SU-DHL-6 (cell line): ENCODE measurements at regions not wholly inside any gene's neighbourhood (a gene's known extent, or its start where the extent isn't known, plus 50 kb on each side); places are given as distances from the start of the nearest gene placed in this dataset.

Experiments used
- H2AFZ ChIP-seq: fragments of 200-600 bp; sonication (generic); 2 replicates; pipeline ENCODE4 v1.6.1; 2014; ENCODE audit warnings: low read depth, mild to moderate bottlenecking, moderate library complexity, mixed read lengths, antibody characterized with exemption, low read length; ENCODE audit not compliant: severe bottlenecking
- H3F3A ChIP-seq: fragments of 200-600 bp; shearing (Covaris generic); 2 replicates; pipeline ENCODE4 v1.6.0; 2016; ENCODE audit warnings: antibody characterized with exemption, mild to moderate bottlenecking; ENCODE audit not compliant: insufficient read depth
- H3K27ac ChIP-seq: fragments of 200-600 bp; sonication (generic); 2 replicates; pipeline ENCODE4 v1.5.1; 2016; ENCODE audit warnings: low read depth, mild to moderate bottlenecking, low read length, moderate library complexity, mixed read lengths
- H3K27me3 ChIP-seq: fragments of 200-600 bp; sonication (generic), shearing (Covaris generic); 2 replicates; pipeline ENCODE4 v1.6.0; 2014; ENCODE audit warnings: mild to moderate bottlenecking, low read length
- H3K36me3 ChIP-seq: fragments of 200-600 bp; sonication (generic); 2 replicates; pipeline ENCODE4 v1.6.1; 2014; ENCODE audit warnings: mild to moderate bottlenecking, low read length, mixed read lengths
- H3K4me2 ChIP-seq: fragments of 300-600, 200-600 bp; shearing (Covaris generic), sonication (generic); 2 replicates; pipeline ENCODE4 v1.6.0; 2014; ENCODE audit warnings: low read length, low read depth, mild to moderate bottlenecking; ENCODE audit not compliant: poor library complexity, severe bottlenecking
- H3K4me3 ChIP-seq: fragments of 200-600 bp; sonication (generic); 2 replicates; pipeline ENCODE4 v1.5.1; 2014; ENCODE audit warnings: antibody characterized with exemption, low read length, mild to moderate bottlenecking, mixed read lengths; ENCODE audit not compliant: insufficient read depth, poor library complexity, severe bottlenecking
- H3K79me2 ChIP-seq: fragments of 200-600 bp; sonication (generic); 2 replicates; pipeline ENCODE4 v1.6.1; 2014; ENCODE audit warnings: mild to moderate bottlenecking, low read length, moderate library complexity; ENCODE audit not compliant: insufficient read depth
- H3K9ac ChIP-seq: fragments of 200-600 bp; sonication (generic); 2 replicates; pipeline ENCODE4 v1.7.0; 2014; ENCODE audit warnings: mild to moderate bottlenecking, low read length
- H3K9me2 ChIP-seq: fragments of 200-600 bp; sonication (generic); replicated peaks from 2 replicates; pipeline ENCODE4 v1.6.1; 2014; ENCODE audit warnings: low read length; ENCODE audit not compliant: insufficient read depth
- H3K9me3 ChIP-seq: fragments of 200-600 bp; sonication (generic); 2 replicates; pipeline ENCODE4 v1.6.1; 2014; ENCODE audit warnings: low read length, mixed read lengths; ENCODE audit not compliant: insufficient read depth
- H4K20me1 ChIP-seq: fragments of 200-600 bp; sonication (generic); 2 replicates; pipeline ENCODE4 v1.6.1; 2014; ENCODE audit warnings: low read depth, mild to moderate bottlenecking, antibody characterized with exemption, low read length, moderate library complexity, mixed read lengths
- EZH2phosphoT487 ChIP-seq: fragments of 200-600 bp; sonication (generic), shearing (Covaris generic); conservative IDR thresholded peaks from 2 replicates; pipeline ENCODE4 v1.6.1; 2018; ENCODE audit warnings: mild to moderate bottlenecking, antibody characterized with exemption, low read length, moderate library complexity, mixed read lengths
- TF ChIP-seq, protein P1 (sequence below): fragments of 200-600 bp; sonication (generic); IDR thresholded peaks from one replicate; pipeline ENCODE4 v1.5.1; 2017; ENCODE audit warnings: antibody characterized with exemption, mild to moderate bottlenecking, low read length, moderate library complexity; ENCODE audit not compliant: insufficient read depth, poor library complexity, severe bottlenecking

DNA sequence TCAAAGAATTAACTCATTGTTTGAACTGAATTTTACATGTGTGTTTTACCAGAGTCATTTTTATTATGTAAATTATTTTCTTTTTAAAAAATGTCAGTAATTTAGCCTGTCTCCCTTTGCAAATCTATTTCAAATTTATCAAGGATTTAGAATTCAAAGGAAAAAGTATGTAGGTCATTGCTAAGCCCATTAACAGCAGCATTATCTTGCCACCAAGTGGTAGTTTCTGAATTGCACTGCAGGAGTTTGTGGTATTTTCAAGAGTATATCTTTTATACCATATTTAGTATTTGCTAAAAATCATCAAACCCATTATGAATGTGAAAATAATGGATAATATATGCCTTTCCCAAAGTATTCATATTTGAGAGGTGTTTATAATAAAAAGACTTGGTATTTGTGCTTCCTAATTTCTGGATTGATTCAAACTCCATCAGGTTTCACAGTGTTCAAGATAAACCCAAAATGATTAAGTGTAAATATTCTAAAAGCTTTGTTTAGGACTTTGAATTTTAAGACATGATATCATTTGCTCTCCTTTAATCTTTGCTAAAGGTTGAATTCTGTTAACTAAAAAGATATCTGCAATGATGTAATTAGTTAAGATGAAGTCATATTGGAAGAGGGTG lies 711.4 kb downstream of the FSCB start:
- no peak overlapping the region for H3K27ac ChIP-seq
- H3K9me2 ChIP-seq, result no peaks in the 10 kb centered on the region
- H2AFZ ChIP-seq, result no peak overlapping the region
- no peak overlapping the region for H3K4me3 ChIP-seq
- H3K27me3 ChIP-seq, result no peaks in the 10 kb centered on the region
- H3K9me3 ChIP-seq, result no peaks in the 10 kb centered on the region
- no peaks in the 10 kb centered on the region for H4K20me1 ChIP-seq
- no peaks in the 10 kb centered on the region for H3F3A ChIP-seq
- H3K9ac ChIP-seq, result no peak overlapping the region
- TF ChIP-seq, protein P1, sequence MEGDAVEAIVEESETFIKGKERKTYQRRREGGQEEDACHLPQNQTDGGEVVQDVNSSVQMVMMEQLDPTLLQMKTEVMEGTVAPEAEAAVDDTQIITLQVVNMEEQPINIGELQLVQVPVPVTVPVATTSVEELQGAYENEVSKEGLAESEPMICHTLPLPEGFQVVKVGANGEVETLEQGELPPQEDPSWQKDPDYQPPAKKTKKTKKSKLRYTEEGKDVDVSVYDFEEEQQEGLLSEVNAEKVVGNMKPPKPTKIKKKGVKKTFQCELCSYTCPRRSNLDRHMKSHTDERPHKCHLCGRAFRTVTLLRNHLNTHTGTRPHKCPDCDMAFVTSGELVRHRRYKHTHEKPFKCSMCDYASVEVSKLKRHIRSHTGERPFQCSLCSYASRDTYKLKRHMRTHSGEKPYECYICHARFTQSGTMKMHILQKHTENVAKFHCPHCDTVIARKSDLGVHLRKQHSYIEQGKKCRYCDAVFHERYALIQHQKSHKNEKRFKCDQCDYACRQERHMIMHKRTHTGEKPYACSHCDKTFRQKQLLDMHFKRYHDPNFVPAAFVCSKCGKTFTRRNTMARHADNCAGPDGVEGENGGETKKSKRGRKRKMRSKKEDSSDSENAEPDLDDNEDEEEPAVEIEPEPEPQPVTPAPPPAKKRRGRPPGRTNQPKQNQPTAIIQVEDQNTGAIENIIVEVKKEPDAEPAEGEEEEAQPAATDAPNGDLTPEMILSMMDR, result peak; percentile 32
- no peak for TF ChIP-seq EZH2phosphoT487
- H3K36me3 ChIP-seq, result no peaks in the 10 kb centered on the region
- H3K4me2 ChIP-seq, result no peak overlapping the region
- no peaks in the 10 kb centered on the region for H3K79me2 ChIP-seq

DNA sequence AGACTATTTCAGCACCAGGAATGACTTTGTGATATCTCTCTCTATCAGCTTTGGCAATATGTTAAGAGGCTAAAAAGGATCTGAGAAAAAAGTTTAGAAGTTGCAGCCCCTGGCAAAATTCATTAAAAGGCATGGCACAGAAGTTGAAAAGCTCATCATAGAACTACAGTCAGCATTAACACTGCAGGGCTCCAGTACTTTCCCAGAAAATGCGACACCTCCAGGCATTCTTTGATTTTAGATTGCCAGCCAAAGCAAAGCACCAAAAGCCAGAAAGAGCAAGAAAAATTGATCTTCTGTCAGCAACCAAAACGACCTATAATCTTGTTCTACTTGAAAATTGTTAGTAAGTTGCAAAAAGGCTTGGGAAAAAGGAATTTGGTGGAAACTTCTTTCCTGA lies 713.5 kb downstream of the FSCB start:
- H3K36me3 ChIP-seq, result no peaks in the 10 kb centered on the region
- no peak overlapping the region for H3K4me2 ChIP-seq
- no peak overlapping the region for H2AFZ ChIP-seq
- no peaks in the 10 kb centered on the region for H3K9me2 ChIP-seq
- H3F3A ChIP-seq, result no peaks in the 10 kb centered on the region
- H4K20me1 ChIP-seq, result no peaks in the 10 kb centered on the region
- no peak overlapping the region for H3K9ac ChIP-seq
- H3K27ac ChIP-seq, result no peak overlapping the region
- TF ChIP-seq, protein P1, result no peak
- no peak for TF ChIP-seq EZH2phosphoT487
- no peak overlapping the region for H3K4me3 ChIP-seq
- H3K9me3 ChIP-seq, result no peaks in the 10 kb centered on the region
- no peaks in the 10 kb centered on the region for H3K27me3 ChIP-seq
- H3K79me2 ChIP-seq, result no peaks in the 10 kb centered on the region

DNA sequence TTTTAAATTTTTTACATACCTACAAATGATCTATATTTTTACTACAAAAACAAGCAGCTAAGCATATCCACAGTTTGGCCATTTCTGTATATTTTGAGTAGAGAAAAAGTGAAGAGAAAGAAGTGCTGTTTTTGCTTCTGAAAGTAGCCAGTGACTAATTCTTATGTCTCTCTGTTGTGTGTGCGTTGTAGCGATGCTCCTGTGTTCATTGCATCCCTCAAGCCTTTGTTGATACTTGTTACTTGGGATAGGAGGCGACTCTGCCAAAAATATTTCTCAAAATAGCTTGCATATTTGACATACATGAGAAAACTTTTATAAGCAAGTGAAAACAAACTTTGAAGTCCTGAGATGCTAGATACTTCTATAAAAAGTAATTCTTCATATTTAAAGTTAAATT lies 714.1 kb downstream of the FSCB start:
- no peak overlapping the region for H3K4me2 ChIP-seq
- no peaks in the 10 kb centered on the region for H3K36me3 ChIP-seq
- no peak for TF ChIP-seq EZH2phosphoT487
- TF ChIP-seq, protein P1, result no peak
- no peak overlapping the region for H3K4me3 ChIP-seq
- no peaks in the 10 kb centered on the region for H3F3A ChIP-seq
- peak overlapping the region; percentile 3 for H2AFZ ChIP-seq
- no peaks in the 10 kb centered on the region for H3K79me2 ChIP-seq
- H3K9me2 ChIP-seq, result no peaks in the 10 kb centered on the region
- no peak overlapping the region for H3K27ac ChIP-seq
- H3K9ac ChIP-seq, result no peak overlapping the region
- H3K27me3 ChIP-seq, result no peaks in the 10 kb centered on the region
- no peaks in the 10 kb centered on the region for H4K20me1 ChIP-seq
- no peaks in the 10 kb centered on the region for H3K9me3 ChIP-seq
